Panc1 (cell line): ENCODE measurements at regions not wholly inside any gene's neighbourhood (a gene's known extent, or its start where the extent isn't known, plus 50 kb on each side); places are given as distances from the start of the nearest gene placed in this dataset.

Experiments
- ATAC-seq: fragments of 200-7000 bp; cut with Tn5 transposase; 2 replicates; pipeline ENCODE4 v1.9.1; 2020; ENCODE audit warnings: mild to moderate bottlenecking, moderate library complexity
- BruUV-seq: library from RNA; stranded (reverse); fragments of 400-500 nt; replicated peaks from 2 replicates; lab custom pipeline; 2021; lab: Mats Ljungman, UMichigan
- CTCF ChIA-PET: fragments of 300-600 bp; sonication (Branson Sonifier 250); formaldehyde crosslinking; loops from one replicate; lab custom pipeline; 2022; ENCODE audit warnings: antibody characterized with exemption; lab: Charles Lee
- POLR2A ChIA-PET: fragments of 300-600 bp; sonication (Branson Sonifier 250); formaldehyde crosslinking; loops from one replicate; lab custom pipeline; 2022; ENCODE audit warnings: antibody characterized with exemption; lab: Charles Lee
- DNase-seq: peaks from one replicate; pipeline ENCODE4 v3.0.0-alpha.2; 2010; ENCODE audit warnings: low read depth, low spot score
- H3K27ac ChIP-seq: 2 replicates; pipeline ENCODE4 v1.5.1; 2011; ENCODE audit warnings: mild to moderate bottlenecking, low read length, inconsistent platforms
- H3K27me3 ChIP-seq: fragments of 200-500 bp; sonication (Bioruptor generic); 2 replicates; pipeline ENCODE4 v1.6.0; 2014; ENCODE audit warnings: low read length, inconsistent platforms; ENCODE audit not compliant: control insufficient read depth, insufficient read depth
- H3K36me3 ChIP-seq: fragments of 200-500 bp; sonication (Bioruptor generic); 2 replicates; pipeline ENCODE4 v1.5.1; 2014; ENCODE audit warnings: inconsistent platforms, mild to moderate bottlenecking, low read length, moderate library complexity; ENCODE audit not compliant: control insufficient read depth, insufficient read depth
- H3K4me1 ChIP-seq: 2 replicates; pipeline ENCODE4 v1.5.1; 2011; ENCODE audit warnings: inconsistent platforms, mild to moderate bottlenecking, low read length, moderate library complexity; ENCODE audit not compliant: control insufficient read depth, insufficient read depth
- H3K4me3 ChIP-seq, 2 experiments: 2 replicates each; pipeline ENCODE4 v1.5.1; 2011 to 2012; ENCODE audit warnings: low read depth in 2 of 2, low read length in 2 of 2, mild to moderate bottlenecking in 2 of 2, inconsistent platforms in 1 of 2, moderate library complexity in 1 of 2
- H3K9me3 ChIP-seq: fragments of 200-500 bp; sonication (Bioruptor generic); 2 replicates; pipeline ENCODE4 v1.5.1; 2014; ENCODE audit warnings: low read depth, mild to moderate bottlenecking, inconsistent platforms, low read length, moderate library complexity; ENCODE audit not compliant: control insufficient read depth, insufficient read depth
- POLR2AphosphoS5 ChIP-seq: IDR thresholded peaks from 2 replicates; pipeline ENCODE4 v1.6.1; 2012; ENCODE audit warnings: mild to moderate bottlenecking, low read depth, low read length, moderate library complexity
- SIN3A ChIP-seq: IDR thresholded peaks from 2 replicates; pipeline ENCODE4 v1.6.1; 2012; ENCODE audit warnings: low read depth, mild to moderate bottlenecking, low read length, moderate library complexity, borderline replicate concordance; ENCODE audit not compliant: insufficient read depth
- TCF7L2 ChIP-seq: IDR thresholded peaks from 2 replicates; pipeline ENCODE4 v1.6.1; 2011; ENCODE audit warnings: mild to moderate bottlenecking, low read depth, low read length, inconsistent platforms
- in situ Hi-C: cut with HindIII; loops from 2 replicates; pipeline ENCODE4 v1.10.0; 2016; ENCODE audit warnings: low sequenced_read_pairs, low pct_unique_long_range_greater_than_20kb
- intact Hi-C: fragments of 100-400 bp; cut with micrococcal nuclease; formaldehyde crosslinking; loops from one replicate; pipeline ENCODE4 v1.10.0; 2022; ENCODE audit not compliant: unreplicated experiment
- TF ChIP-seq, protein P1 (sequence below), 2 experiments: IDR thresholded peaks; 2 replicates each; pipeline ENCODE4 v1.6.1; 2011 to 2012; ENCODE audit warnings: low read depth in 2 of 2, control low read depth in 1 of 2, low read length in 1 of 2, mild to moderate bottlenecking in 1 of 2, moderate library complexity in 1 of 2; ENCODE audit not compliant: insufficient read depth in 1 of 2
- TF ChIP-seq, protein P2 (sequence below): fragments of 450-650 bp; IDR thresholded peaks from 2 replicates; pipeline ENCODE4 v1.5.1; 2017; ENCODE audit warnings: mild to moderate bottlenecking

DNA sequence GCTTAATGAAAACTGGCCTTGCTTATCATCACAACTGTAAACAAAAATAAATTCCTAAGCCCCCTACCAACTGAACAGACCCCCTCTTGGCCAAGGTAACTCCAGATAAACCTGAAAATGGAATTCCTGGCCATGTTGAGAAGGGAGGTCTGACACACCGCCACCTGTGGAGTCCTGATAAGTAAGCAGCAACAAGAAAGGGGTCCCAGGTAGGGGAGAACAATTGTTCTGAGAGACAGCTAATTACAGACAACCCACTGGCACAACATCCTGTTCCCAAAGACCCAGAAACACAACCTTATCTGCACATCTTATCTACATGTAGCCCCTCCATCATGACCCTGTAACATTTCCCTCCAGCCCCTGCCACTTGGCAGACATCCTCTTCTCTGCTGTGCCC is 91.2 kb upstream of the TNR start:
- ChIA-PET POLR2A (no interaction called here), CTCF (no interaction called here)
- intact Hi-C loops = no loop called here
- Histone ChIP-seq H3K27me3 (peaks cover 4% of the 10 kb centered on the region; the same call in 1 of the 2 replicates), H3K4me1 (no peaks in the 10 kb centered on the region), H3K9me3 (no peaks in the 10 kb centered on the region), H3K27ac (no peak overlapping the region), H3K36me3 (no peaks in the 10 kb centered on the region), H3K4me3 (no peak overlapping the region)
- in situ Hi-C loops = no loop called here
- DNase-seq (no peak), ATAC-seq (no peak)
- no TSS peak for BruUV-seq
- TF ChIP-seq SIN3A (no peak), POLR2AphosphoS5 (no peak), TCF7L2 (no peak)
- TF ChIP-seq, protein P1, sequence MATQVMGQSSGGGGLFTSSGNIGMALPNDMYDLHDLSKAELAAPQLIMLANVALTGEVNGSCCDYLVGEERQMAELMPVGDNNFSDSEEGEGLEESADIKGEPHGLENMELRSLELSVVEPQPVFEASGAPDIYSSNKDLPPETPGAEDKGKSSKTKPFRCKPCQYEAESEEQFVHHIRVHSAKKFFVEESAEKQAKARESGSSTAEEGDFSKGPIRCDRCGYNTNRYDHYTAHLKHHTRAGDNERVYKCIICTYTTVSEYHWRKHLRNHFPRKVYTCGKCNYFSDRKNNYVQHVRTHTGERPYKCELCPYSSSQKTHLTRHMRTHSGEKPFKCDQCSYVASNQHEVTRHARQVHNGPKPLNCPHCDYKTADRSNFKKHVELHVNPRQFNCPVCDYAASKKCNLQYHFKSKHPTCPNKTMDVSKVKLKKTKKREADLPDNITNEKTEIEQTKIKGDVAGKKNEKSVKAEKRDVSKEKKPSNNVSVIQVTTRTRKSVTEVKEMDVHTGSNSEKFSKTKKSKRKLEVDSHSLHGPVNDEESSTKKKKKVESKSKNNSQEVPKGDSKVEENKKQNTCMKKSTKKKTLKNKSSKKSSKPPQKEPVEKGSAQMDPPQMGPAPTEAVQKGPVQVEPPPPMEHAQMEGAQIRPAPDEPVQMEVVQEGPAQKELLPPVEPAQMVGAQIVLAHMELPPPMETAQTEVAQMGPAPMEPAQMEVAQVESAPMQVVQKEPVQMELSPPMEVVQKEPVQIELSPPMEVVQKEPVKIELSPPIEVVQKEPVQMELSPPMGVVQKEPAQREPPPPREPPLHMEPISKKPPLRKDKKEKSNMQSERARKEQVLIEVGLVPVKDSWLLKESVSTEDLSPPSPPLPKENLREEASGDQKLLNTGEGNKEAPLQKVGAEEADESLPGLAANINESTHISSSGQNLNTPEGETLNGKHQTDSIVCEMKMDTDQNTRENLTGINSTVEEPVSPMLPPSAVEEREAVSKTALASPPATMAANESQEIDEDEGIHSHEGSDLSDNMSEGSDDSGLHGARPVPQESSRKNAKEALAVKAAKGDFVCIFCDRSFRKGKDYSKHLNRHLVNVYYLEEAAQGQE (IDR thresholded peaks at IDR 0.05; ENCODE audit: insufficient read depth in 1 of 2, low read depth in 2 of 2, low read length in 1 of 2) = no peak
- TF ChIP-seq, protein P2, sequence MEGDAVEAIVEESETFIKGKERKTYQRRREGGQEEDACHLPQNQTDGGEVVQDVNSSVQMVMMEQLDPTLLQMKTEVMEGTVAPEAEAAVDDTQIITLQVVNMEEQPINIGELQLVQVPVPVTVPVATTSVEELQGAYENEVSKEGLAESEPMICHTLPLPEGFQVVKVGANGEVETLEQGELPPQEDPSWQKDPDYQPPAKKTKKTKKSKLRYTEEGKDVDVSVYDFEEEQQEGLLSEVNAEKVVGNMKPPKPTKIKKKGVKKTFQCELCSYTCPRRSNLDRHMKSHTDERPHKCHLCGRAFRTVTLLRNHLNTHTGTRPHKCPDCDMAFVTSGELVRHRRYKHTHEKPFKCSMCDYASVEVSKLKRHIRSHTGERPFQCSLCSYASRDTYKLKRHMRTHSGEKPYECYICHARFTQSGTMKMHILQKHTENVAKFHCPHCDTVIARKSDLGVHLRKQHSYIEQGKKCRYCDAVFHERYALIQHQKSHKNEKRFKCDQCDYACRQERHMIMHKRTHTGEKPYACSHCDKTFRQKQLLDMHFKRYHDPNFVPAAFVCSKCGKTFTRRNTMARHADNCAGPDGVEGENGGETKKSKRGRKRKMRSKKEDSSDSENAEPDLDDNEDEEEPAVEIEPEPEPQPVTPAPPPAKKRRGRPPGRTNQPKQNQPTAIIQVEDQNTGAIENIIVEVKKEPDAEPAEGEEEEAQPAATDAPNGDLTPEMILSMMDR = no peak

DNA sequence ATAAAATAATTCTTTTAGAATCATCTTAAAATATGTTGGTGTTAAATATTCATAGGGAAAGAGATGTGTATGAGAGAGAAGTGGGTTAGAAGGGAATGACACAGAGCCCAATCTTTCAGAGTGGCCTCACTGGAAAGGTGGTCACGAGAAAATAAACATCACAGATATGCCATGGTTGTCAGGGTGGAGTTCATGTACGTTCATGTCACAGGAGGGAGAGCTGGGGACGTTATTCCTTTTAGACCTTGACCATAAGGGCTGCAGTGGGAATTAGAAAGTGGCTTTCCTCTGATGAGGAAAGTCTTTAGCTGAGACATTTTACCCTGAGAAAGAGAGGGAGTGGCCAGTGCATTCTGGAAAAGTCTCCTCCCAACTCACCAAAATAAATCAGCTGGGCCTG is 90.6 kb upstream of the TNR start:
- no TSS peak for BruUV-seq
- no peak for DNase-seq
- in situ Hi-C loops (no loop called here), intact Hi-C loops (no loop called here)
- TF ChIP-seq SIN3A (no peak), TCF7L2 (no peak), POLR2AphosphoS5 (no peak)
- TF ChIP-seq, protein P1 (IDR thresholded peaks at IDR 0.05; ENCODE audit: insufficient read depth in 1 of 2, low read depth in 2 of 2, low read length in 1 of 2) = no peak
- TF ChIP-seq, protein P2 = no peak
- ChIA-PET CTCF (no interaction called here), POLR2A (no interaction called here)
- Histone ChIP-seq H3K4me3 (no peak overlapping the region), H3K4me1 (no peaks in the 10 kb centered on the region), H3K27me3 (no peaks in the 10 kb centered on the region), H3K36me3 (no peaks in the 10 kb centered on the region), H3K27ac (no peak overlapping the region), H3K9me3 (no peaks in the 10 kb centered on the region)
- ATAC-seq = no peak
